Activated CD4-positive, alpha-beta T cell treated with anti-CD3 and anti-CD28 coated beads, Interleukin-10, Interleukin-2, amounts not matched to agents 100 ng/mL and 50 ng/mL, durations not matched to agents 16 hours and 8 hours (primary cell): ENCODE measurements at regions not wholly inside any gene's neighbourhood (a gene's known extent, or its start where the extent isn't known, plus 50 kb on each side); places are given as distances from the start of the nearest gene placed in this dataset.

Source experiments
- DNase-seq: peaks from one replicate; pipeline ENCODE4 v3.0.0-alpha.2; 2020

- no peak for DNase-seq
Observed at GRCh38 chr5:14090755-14091154, 52.4 kb upstream of the TRIO start.

- no peak for DNase-seq
Observed at GRCh38 chr5:14090290-14090689, 52.9 kb upstream of the TRIO start.

- no peak for DNase-seq
Observed at GRCh38 chr5:14089198-14089597, 53.9 kb upstream of the TRIO start.

GRCh38 chr5:14086261-14086660 is 56.9 kb upstream of the TRIO start:
- no peak for DNase-seq

- no peak for DNase-seq
Observed at GRCh38 chr5:14082973-14083372, 60.2 kb upstream of the TRIO start.

- no peak for DNase-seq
Observed at GRCh38 chr5:14082523-14082922, 60.6 kb upstream of the TRIO start.

GRCh38 chr5:14081791-14082190 is 61.4 kb upstream of the TRIO start:
- no peak for DNase-seq

- DNase-seq = no peak
Observed at GRCh38 chr5:14078716-14079115, 64.4 kb upstream of the TRIO start.

GRCh38 chr5:14077501-14077900 is 65.6 kb upstream of the TRIO start:
- DNase-seq = no peak

GRCh38 chr5:14076561-14076960 is 66.6 kb upstream of the TRIO start:
- DNase-seq = no peak

- DNase-seq = no peak
Observed at GRCh38 chr5:14075937-14076336, 67.2 kb upstream of the TRIO start.

- DNase-seq = no peak
Observed at GRCh38 chr5:14071433-14071832, 71.7 kb upstream of the TRIO start.

GRCh38 chr5:14069021-14069420 is 74.1 kb upstream of the TRIO start:
- no peak for DNase-seq

GRCh38 chr5:14068136-14068535 is 75.0 kb upstream of the TRIO start:
- DNase-seq = no peak

GRCh38 chr5:14066326-14066725 is 76.8 kb upstream of the TRIO start:
- no peak for DNase-seq

- no peak for DNase-seq
Observed at GRCh38 chr5:14064841-14065240, 78.3 kb upstream of the TRIO start.

- no peak for DNase-seq
Observed at GRCh38 chr5:14063691-14064090, 79.5 kb upstream of the TRIO start.

GRCh38 chr5:14063138-14063537 is 80.0 kb upstream of the TRIO start:
- no peak for DNase-seq

GRCh38 chr5:14062178-14062577 is 81.0 kb upstream of the TRIO start:
- no peak for DNase-seq

- no peak for DNase-seq
Observed at GRCh38 chr5:14061106-14061505, 82.0 kb upstream of the TRIO start.

- DNase-seq = no peak
Observed at GRCh38 chr5:14060218-14060617, 82.9 kb upstream of the TRIO start.

- DNase-seq = no peak
Observed at GRCh38 chr5:14059810-14060209, 83.3 kb upstream of the TRIO start.

- no peak for DNase-seq
Observed at GRCh38 chr5:14057289-14057688, 85.9 kb upstream of the TRIO start.

GRCh38 chr5:14056039-14056438 is 87.1 kb upstream of the TRIO start:
- no peak for DNase-seq

- DNase-seq = no peak
Observed at GRCh38 chr5:14054965-14055963, 87.9 kb upstream of the TRIO start.
